ENCODE measurements at regions not wholly inside any gene's neighbourhood (a gene's known extent, or its start where the extent isn't known, plus 50 kb on each side); places are given as distances from the start of the nearest gene placed in this dataset.

DNA sequence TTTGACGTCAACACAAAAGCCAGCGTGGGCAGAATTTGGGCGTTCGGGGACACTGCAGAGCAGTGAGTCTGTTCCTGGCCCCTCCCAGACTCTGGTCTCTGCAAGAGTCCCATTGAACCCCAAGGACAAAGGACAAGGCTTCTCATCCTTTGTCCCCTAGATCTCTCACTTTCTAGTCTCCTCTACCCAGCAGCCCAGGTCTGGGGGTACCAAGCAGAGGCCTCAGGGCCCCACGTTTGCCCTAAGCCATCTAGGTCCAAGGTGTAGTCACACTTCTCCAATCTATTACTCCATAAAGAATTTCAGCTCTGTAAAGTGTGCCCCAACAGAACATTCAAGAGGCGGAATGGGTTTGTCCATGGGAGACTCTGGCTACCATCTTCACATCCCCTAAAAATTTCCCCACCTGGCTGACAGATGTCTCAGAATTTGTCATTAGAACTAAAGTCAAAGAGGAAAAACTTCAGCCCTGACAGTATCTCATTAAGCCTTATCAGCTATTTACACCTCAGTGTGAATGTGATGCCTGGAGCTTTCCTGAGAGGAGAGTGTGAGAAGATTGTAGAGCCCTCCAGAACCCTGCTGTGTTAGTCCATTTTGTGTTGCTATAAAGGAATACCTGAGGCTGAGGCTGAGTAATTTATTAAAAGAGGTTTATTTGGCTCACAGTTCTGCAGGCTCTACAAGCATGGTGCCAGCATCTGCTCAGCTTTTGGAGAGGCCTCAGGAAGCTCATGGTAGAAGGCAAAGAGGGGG is 81.4 kb upstream of the HABP2 start:
- no peaks in the 10 kb centered on the region for H3K27me3 ChIP-seq (ENCODE audit: control insufficient read depth, insufficient read depth, low read length)

DNA sequence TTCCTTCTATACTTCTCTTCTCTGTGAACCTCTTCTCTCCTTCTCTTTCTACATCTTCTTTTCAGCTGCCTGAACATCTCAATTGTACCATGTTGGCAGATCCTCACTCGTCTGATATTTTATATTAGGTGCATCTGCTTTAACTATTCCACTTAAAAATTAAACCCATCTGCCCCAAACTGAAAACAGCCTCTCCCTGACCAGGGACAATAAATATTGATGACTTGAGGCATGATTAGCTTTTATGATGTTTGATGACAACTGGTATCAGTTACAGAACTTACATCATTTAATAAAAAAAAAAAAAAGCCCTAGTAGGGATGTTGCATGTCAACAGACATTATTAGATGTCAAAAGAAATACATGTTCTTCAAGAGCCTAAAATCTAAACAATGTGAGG is 79.8 kb upstream of the HABP2 start:
- no peaks in the 10 kb centered on the region for H3K27me3 ChIP-seq (ENCODE audit: control insufficient read depth, insufficient read depth, low read length)
- no peaks in the 10 kb centered on the region for H3K36me3 ChIP-seq (ENCODE audit: control insufficient read depth, insufficient read depth, low read length)
- H3K4me3 ChIP-seq (ENCODE audit: low read depth, low read length), result no peak overlapping the region
- no peaks in the 10 kb centered on the region for H3K4me1 ChIP-seq (ENCODE audit: control insufficient read depth, insufficient read depth, low read length)
- no peak overlapping the region for H3K27ac ChIP-seq (ENCODE audit: low read depth, low read length)
- no peaks in the 10 kb centered on the region for H3K9me3 ChIP-seq (ENCODE audit: control insufficient read depth, insufficient read depth, low read length)
- H3K9ac ChIP-seq (ENCODE audit: low read depth, low read length), result no peak overlapping the region

More for the DNA sequence above, 81.4 kb upstream of the HABP2 start:
- no peak overlapping the region for H3K9ac ChIP-seq (ENCODE audit: low read depth, low read length)
- no peaks in the 10 kb centered on the region for H3K36me3 ChIP-seq (ENCODE audit: control insufficient read depth, insufficient read depth, low read length)
- no peaks in the 10 kb centered on the region for H3K4me1 ChIP-seq (ENCODE audit: control insufficient read depth, insufficient read depth, low read length)
- H3K9me3 ChIP-seq (ENCODE audit: control insufficient read depth, insufficient read depth, low read length), result no peaks in the 10 kb centered on the region
- H3K4me3 ChIP-seq (ENCODE audit: low read depth, low read length), result no peak overlapping the region
- H3K27ac ChIP-seq (ENCODE audit: low read depth, low read length), result no peak overlapping the region

DNA sequence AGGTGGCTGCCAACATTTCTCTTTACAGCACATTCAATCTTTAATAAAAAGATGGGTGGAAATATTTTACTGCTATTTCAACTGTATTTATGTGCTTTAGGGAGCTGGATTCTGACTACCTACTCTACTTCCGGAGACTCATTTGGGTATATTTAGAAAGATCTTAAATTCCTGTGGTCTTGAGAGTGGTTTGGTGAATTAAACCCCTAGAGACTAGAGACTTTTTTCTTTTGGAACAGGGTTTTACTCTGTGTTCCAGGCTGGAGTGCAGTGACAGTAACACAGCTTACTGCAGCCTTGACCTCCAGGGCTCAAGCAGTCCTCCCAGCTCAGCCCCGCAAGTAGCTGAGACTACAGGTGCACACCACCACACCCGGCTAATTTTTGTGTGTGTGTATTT is 79.0 kb upstream of the HABP2 start:
- Histone ChIP-seq H3K4me3 (ENCODE audit: low read depth, low read length) (no peak overlapping the region), H3K27ac (ENCODE audit: low read depth, low read length) (no peak overlapping the region), H3K9ac (ENCODE audit: low read depth, low read length) (no peak overlapping the region), H3K9me3 (ENCODE audit: control insufficient read depth, insufficient read depth, low read length) (0 out of 2 replicates have a peak, but pooled peaks cover 6% of the 10 kb centered on the region), H3K4me1 (ENCODE audit: control insufficient read depth, insufficient read depth, low read length) (no peaks in the 10 kb centered on the region), H3K36me3 (ENCODE audit: control insufficient read depth, insufficient read depth, low read length) (no peaks in the 10 kb centered on the region), H3K27me3 (ENCODE audit: control insufficient read depth, insufficient read depth, low read length) (no peaks in the 10 kb centered on the region)

DNA sequence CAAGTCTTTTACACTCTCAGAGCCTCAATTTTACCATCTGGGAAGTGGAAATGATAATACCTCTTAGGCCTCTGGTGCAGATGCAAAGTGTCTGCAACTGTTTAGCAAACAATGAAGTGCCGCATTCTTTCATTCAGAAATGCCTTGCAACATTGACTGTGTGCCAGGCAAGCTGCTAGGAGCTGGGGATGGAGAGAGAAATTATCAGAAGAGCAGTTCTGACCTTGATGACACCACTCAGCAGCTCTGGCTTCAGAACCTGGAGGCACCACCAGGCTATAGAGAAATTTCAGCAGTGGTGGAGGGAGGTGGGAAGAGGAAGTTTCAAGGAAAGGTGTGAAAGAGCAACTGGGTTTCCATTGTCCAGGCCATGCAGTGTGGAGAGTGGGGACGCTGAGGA is 78.1 kb upstream of the HABP2 start:
- Histone ChIP-seq H3K9me3 (ENCODE audit: control insufficient read depth, insufficient read depth, low read length) (peaks cover 13% of the 10 kb centered on the region), H3K36me3 (ENCODE audit: control insufficient read depth, insufficient read depth, low read length) (no peaks in the 10 kb centered on the region), H3K27me3 (ENCODE audit: control insufficient read depth, insufficient read depth, low read length) (no peaks in the 10 kb centered on the region), H3K4me1 (ENCODE audit: control insufficient read depth, insufficient read depth, low read length) (no peaks in the 10 kb centered on the region), H3K4me3 (ENCODE audit: low read depth, low read length) (no peak overlapping the region), H3K27ac (ENCODE audit: low read depth, low read length) (no peak overlapping the region), H3K9ac (ENCODE audit: low read depth, low read length) (no peak overlapping the region)

DNA sequence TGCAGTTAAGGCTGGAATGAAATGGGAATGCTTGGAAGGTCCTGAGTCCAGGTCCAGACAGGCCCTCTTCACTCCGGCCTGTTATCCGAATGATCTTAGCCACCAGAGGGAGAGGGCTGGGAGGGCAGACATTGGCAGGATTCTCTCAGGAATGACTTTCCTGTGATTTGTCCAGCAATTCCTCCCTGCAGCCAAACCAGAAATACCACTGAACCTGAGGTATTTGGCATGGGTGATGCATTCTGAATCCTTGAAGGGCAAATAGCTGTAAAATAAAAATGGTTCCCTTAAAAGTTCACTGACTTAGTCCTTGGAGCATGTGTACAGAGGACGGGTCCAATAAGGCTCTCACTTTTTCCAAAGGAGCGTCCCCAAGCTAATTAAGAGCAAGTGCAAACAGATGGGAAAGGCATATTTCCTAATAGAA is 77.5 kb upstream of the HABP2 start:
- no peak overlapping the region for H3K9ac ChIP-seq (ENCODE audit: low read depth, low read length)
- H3K27ac ChIP-seq (ENCODE audit: low read depth, low read length), result no peak overlapping the region
- no peaks in the 10 kb centered on the region for H3K27me3 ChIP-seq (ENCODE audit: control insufficient read depth, insufficient read depth, low read length)

DNA sequence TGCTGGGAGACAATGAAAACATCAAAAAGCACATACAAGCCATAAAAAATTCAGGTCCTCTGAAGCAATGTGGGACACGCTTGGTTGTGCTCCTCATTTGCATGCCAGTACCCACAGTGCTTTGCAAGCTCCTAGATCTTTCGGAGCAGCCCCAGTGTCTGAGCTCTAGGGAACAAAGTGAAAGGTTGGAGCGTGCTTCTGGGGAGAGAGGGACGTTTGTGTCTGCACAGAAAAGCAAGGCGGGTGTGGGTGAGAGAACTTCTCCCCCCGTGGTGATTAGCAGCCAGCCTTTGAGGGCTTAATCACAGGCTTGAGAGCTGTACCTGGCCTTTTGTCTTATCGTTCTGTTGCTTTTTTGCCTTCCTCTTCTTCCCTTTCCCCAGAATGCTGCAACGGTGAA is 76.7 kb upstream of the HABP2 start:
- peaks cover 19% of the 10 kb centered on the region for H3K9me3 ChIP-seq (ENCODE audit: control insufficient read depth, insufficient read depth, low read length)
- H3K36me3 ChIP-seq (ENCODE audit: control insufficient read depth, insufficient read depth, low read length), result no peaks in the 10 kb centered on the region
- H3K9ac ChIP-seq (ENCODE audit: low read depth, low read length), result no peak overlapping the region
- H3K4me3 ChIP-seq (ENCODE audit: low read depth, low read length), result no peak overlapping the region
- no peaks in the 10 kb centered on the region for H3K4me1 ChIP-seq (ENCODE audit: control insufficient read depth, insufficient read depth, low read length)
- no peaks in the 10 kb centered on the region for H3K27me3 ChIP-seq (ENCODE audit: control insufficient read depth, insufficient read depth, low read length)
- H3K27ac ChIP-seq (ENCODE audit: low read depth, low read length), result no peak overlapping the region

More for the DNA sequence above, 77.5 kb upstream of the HABP2 start:
- Histone ChIP-seq H3K36me3 (ENCODE audit: control insufficient read depth, insufficient read depth, low read length) (no peaks in the 10 kb centered on the region), H3K4me1 (ENCODE audit: control insufficient read depth, insufficient read depth, low read length) (no peaks in the 10 kb centered on the region), H3K4me3 (ENCODE audit: low read depth, low read length) (no peak overlapping the region), H3K9me3 (ENCODE audit: control insufficient read depth, insufficient read depth, low read length) (peaks cover 17% of the 10 kb centered on the region)

DNA sequence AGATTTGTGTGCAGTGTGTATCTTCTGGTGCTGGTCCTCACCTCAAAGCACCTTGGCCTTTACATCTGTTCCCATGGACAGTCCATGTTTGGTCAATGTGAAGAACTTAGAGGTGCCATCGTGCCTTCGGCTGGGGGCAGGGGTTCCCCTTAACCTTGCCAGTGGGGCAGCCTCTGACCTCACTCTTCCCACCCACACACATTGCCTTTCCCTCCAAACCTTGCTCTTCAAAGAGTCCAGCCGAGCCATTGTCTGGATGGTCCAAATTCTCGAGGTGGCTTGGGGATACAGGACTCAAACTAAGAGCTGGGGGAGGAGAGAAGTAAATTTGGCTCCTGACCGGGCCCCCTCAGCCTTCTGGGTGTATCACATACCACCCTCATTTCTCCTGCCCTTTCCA is 76.2 kb upstream of the HABP2 start:
- Histone ChIP-seq H3K36me3 (ENCODE audit: control insufficient read depth, insufficient read depth, low read length) (no peaks in the 10 kb centered on the region), H3K27ac (ENCODE audit: low read depth, low read length) (no peak overlapping the region), H3K4me3 (ENCODE audit: low read depth, low read length) (no peak overlapping the region), H3K27me3 (ENCODE audit: control insufficient read depth, insufficient read depth, low read length) (no peaks in the 10 kb centered on the region), H3K9ac (ENCODE audit: low read depth, low read length) (no peak overlapping the region), H3K4me1 (ENCODE audit: control insufficient read depth, insufficient read depth, low read length) (no peaks in the 10 kb centered on the region), H3K9me3 (ENCODE audit: control insufficient read depth, insufficient read depth, low read length) (peaks cover 21% of the 10 kb centered on the region)

DNA sequence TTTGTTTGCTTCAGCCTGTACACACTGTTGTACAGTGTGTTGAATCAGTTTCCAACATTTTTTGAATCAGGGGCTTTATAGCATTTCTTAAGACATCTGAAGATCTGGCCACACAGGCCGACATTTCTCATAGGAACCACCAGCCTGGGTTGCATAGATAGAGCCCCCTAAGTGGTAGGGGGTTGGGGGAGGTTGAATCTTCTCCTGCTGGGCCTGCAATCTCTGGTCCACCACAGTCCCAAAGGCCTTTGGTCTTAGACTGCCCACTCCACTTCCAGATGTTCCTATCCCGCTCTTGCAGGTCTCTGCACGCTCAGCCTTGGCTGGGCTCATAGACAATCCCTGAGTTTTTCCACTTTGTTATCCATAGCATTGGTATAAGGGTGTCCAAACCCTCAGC is 75.4 kb upstream of the HABP2 start:
- Histone ChIP-seq H3K9me3 (ENCODE audit: control insufficient read depth, insufficient read depth, low read length) (peaks cover 21% of the 10 kb centered on the region), H3K4me1 (ENCODE audit: control insufficient read depth, insufficient read depth, low read length) (no peaks in the 10 kb centered on the region), H3K9ac (ENCODE audit: low read depth, low read length) (no peak overlapping the region), H3K27me3 (ENCODE audit: control insufficient read depth, insufficient read depth, low read length) (no peaks in the 10 kb centered on the region), H3K4me3 (ENCODE audit: low read depth, low read length) (no peak overlapping the region), H3K27ac (ENCODE audit: low read depth, low read length) (no peak overlapping the region), H3K36me3 (ENCODE audit: control insufficient read depth, insufficient read depth, low read length) (no peaks in the 10 kb centered on the region)

DNA sequence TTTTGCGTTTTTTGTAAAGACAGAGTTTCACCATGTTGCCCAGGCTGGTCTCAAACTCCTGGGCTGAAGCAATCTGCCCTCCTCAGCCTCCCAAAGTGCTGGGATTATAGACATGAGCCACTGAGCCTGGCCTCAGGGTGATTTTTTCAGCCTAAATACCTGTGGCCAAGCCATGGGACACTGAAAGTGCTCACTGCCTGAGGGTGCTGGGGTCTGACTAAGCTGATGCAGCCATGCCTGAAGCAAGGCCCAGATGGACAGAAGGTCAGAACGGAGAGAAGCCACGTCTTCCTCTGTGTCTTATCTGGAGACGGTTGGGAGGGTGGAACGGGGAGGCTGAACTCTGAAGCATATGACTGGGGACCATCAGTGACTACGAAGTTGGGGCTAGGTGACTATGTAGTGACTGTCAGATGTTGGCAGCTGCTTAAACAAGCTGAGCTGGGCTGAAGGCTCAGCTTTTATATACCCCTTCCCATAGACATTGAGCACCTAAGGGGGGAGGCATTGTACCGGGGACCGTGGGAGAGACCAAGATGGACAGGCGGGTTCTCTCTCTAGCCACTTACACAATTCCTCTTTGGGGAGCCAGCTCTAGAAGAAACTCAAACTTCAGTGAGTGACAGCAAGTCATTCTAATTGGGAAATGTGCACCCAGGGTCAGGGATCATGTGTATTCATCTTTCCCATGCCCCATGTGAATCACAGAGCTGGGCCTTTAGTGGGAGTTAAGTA is 73.3 kb upstream of the HABP2 start:
- Histone ChIP-seq H3K4me3 (ENCODE audit: low read depth, low read length) (no peak overlapping the region), H3K36me3 (ENCODE audit: control insufficient read depth, insufficient read depth, low read length) (no peaks in the 10 kb centered on the region), H3K27ac (ENCODE audit: low read depth, low read length) (no peak overlapping the region), H3K4me1 (ENCODE audit: control insufficient read depth, insufficient read depth, low read length) (no peaks in the 10 kb centered on the region), H3K9me3 (ENCODE audit: control insufficient read depth, insufficient read depth, low read length) (peaks cover 21% of the 10 kb centered on the region), H3K27me3 (ENCODE audit: control insufficient read depth, insufficient read depth, low read length) (no peaks in the 10 kb centered on the region), H3K9ac (ENCODE audit: low read depth, low read length) (no peak overlapping the region)

DNA sequence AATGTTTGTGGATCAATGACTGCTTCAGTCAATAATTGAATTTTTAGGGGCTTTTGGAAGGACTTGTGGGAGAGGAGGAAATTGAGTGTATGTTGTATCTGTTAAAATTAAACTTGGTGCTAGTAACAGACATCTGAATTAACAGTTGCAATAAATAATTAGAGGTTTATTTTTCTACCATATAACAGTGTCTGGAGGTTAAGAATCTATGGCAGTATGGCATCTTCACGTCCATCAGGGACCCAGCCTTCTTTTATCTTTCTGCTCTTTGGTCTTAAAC is 72.8 kb upstream of the HABP2 start:
- Histone ChIP-seq H3K9ac (ENCODE audit: low read depth, low read length) (no peak overlapping the region), H3K36me3 (ENCODE audit: control insufficient read depth, insufficient read depth, low read length) (no peaks in the 10 kb centered on the region), H3K27ac (ENCODE audit: low read depth, low read length) (no peak overlapping the region), H3K27me3 (ENCODE audit: control insufficient read depth, insufficient read depth, low read length) (no peaks in the 10 kb centered on the region), H3K4me3 (ENCODE audit: low read depth, low read length) (no peak overlapping the region), H3K9me3 (ENCODE audit: control insufficient read depth, insufficient read depth, low read length) (peaks cover 21% of the 10 kb centered on the region), H3K4me1 (ENCODE audit: control insufficient read depth, insufficient read depth, low read length) (no peaks in the 10 kb centered on the region)

DNA sequence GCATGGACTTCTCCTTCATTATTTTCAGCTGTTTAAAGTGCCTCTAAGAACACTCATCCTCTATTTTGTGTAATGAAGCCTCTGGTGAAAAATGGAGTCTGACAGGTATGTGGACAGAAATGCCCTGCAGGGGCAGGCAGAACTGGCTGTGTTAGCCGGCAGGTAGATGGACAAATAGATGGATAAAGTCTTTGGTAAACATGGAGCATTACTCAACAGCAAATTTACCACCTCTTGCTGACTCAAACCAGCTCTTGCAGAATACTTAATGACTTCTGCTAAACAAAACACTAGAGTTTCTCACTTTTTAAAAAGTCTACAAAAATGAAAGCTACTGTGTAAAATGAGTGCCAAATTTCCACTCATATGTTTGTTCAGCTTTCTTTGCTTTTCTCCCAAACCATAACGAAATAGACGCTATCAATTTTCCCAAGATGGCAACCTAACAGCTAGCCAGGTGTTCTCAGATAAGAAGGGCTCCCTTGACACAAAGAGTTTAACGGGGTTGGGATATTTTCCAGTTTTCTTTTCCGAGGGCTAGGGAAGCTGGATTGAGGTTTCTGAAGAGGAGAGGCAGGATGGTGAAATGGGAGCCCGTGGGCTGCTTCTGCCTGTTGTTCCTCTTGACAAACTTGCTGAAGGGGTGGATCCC is 71.9 kb upstream of the HABP2 start:
- Histone ChIP-seq H3K27me3 (ENCODE audit: control insufficient read depth, insufficient read depth, low read length) (no peaks in the 10 kb centered on the region; the same call in 1 of the 2 replicates), H3K4me3 (ENCODE audit: low read depth, low read length) (no peak overlapping the region), H3K36me3 (ENCODE audit: control insufficient read depth, insufficient read depth, low read length) (no peaks in the 10 kb centered on the region)

More for the DNA sequence above, 71.9 kb upstream of the HABP2 start:
- no peaks in the 10 kb centered on the region for H3K4me1 ChIP-seq (ENCODE audit: control insufficient read depth, insufficient read depth, low read length)
- H3K27ac ChIP-seq (ENCODE audit: low read depth, low read length), result no peak overlapping the region
- H3K9me3 ChIP-seq (ENCODE audit: control insufficient read depth, insufficient read depth, low read length), result peaks cover 21% of the 10 kb centered on the region
- H3K9ac ChIP-seq (ENCODE audit: low read depth, low read length), result no peak overlapping the region
